ENCODE measurements at regions not wholly inside any gene's neighbourhood (a gene's known extent, or its start where the extent isn't known, plus 50 kb on each side); places are given as distances from the start of the nearest gene placed in this dataset.
A peak's percentile ranks its signal among the peaks of the same experiment; 100 is the strongest.
"Not testable (repeated sequence)": the region's sequence is repeated elsewhere in the genome, so short reads cannot be mapped to it uniquely, and the experiment has no call there.

DNA sequence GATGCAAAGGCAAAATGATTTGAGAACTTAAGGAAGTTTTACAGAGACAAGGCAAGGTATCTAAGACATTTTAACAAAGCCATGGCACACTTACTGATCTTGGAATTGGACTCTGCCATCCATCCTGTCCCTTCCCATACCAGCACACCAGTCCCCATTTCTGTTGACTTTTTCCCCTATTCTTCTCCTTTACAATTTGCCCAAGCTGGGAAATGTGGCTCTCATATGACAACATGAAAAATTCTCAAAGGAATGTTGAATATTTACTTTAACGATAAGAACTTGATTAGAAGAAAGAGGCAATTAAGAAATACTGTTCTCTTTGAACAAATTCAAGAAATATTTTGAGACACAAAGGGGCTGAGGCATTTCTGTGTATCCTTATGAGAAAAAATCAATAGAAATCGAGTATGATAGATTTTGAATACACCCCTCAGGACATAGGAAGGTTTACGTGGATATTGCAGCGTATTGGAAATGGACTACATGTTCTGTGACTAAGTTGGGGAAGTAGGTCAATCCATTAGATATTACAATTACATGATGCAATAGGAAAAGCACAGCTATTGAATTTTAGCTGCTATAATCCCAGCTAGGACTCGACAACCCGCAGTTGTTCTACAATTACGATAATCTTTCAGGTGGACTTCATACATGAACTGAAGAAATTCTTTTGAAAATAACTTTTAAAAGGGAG lies 201.6 kb downstream of the TRIB2 start:
- H3K27me3 ChIP-seq (ENCODE audit: control insufficient read depth, insufficient read depth, low read length): no peaks in the 10 kb centered on the region
- no peak for DNase-seq (ENCODE audit: low read depth in 4 of 6, low spot score in 6 of 6)
- H3K36me3 ChIP-seq (ENCODE audit: control insufficient read depth, insufficient read depth, low read length): no peaks in the 10 kb centered on the region
- H3K27ac ChIP-seq (ENCODE audit: low read depth, low read length): peak overlapping the region; percentile 59
- no peaks in the 10 kb centered on the region for H3K4me1 ChIP-seq (ENCODE audit: control insufficient read depth, insufficient read depth, low read length)
- H3K4me3 ChIP-seq (ENCODE audit: low read depth, low read length): no peak overlapping the region
- no peaks in the 10 kb centered on the region for H3K9me3 ChIP-seq (ENCODE audit: control insufficient read depth, insufficient read depth, low read length)
- WGBS (ENCODE audit: insufficient coverage): no CpG with 5 or more reads among the region's 7 CpGs

DNA sequence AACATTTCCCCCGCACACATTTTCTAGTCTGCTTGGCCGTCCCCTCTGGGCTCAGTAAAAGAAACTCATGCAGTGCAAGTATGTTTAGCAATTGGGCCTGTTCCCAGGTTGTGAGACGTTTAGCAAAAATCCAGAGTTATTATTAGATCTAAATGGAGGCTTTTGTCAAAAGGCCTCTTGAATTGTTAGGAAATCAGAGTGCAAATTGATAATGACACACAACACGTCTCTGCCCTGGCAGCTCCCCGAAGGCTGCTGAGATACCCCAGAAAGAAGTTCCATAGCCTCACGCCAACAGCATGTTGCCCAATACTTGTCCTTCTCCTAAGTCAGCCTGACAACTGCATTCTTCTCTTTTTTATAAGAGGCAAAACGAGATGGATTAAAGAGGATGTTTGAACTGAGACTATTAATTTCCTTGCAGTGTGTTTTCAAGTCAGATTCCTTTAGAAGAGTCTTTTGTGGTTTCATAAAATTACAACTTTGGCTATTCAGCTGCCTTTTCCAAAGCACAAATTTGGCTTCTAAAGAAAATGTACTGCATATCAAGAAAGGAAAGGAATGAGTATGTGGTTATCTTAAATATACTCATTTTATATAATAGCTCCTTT lies 202.2 kb downstream of the TRIB2 start:
- Histone ChIP-seq H3K9me3 (ENCODE audit: control insufficient read depth, insufficient read depth, low read length) (no peaks in the 10 kb centered on the region), H3K4me3 (ENCODE audit: low read depth, low read length) (no peak overlapping the region), H3K27ac (ENCODE audit: low read depth, low read length) (peak overlapping the region; percentile 59), H3K4me1 (ENCODE audit: control insufficient read depth, insufficient read depth, low read length) (no peaks in the 10 kb centered on the region), H3K27me3 (ENCODE audit: control insufficient read depth, insufficient read depth, low read length) (no peaks in the 10 kb centered on the region), H3K36me3 (ENCODE audit: control insufficient read depth, insufficient read depth, low read length) (no peaks in the 10 kb centered on the region)
- WGBS (ENCODE audit: insufficient coverage): 38% methylated on average over 2 of the region's 7 CpGs
- peak in 1 of 6 donors; percentile 67 for DNase-seq (ENCODE audit: low read depth in 4 of 6, low spot score in 6 of 6)

DNA sequence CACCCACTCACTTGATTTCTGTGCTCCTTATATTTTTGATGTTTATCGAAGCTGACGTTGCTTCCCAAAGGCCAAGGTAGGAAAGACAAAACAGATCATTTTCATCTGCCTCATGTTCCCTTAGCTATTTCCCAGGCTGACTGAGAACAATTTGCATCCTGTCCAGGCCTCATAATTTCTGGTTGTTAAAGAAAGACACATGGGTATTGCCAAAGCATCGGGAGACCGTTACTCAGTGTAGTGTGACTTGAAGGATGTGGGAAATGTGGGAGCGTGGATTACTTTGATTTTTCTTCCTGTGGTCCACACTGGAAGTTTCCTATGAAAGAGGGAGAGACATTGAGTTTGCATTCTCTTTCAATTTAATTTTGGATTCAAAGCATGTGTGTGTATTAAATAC lies 204.6 kb downstream of the TRIB2 start:
- DNase-seq (ENCODE audit: low read depth in 4 of 6, low spot score in 6 of 6): no peak
- 69% methylated on average over 4 of the region's 5 CpGs for WGBS (ENCODE audit: insufficient coverage)

DNA sequence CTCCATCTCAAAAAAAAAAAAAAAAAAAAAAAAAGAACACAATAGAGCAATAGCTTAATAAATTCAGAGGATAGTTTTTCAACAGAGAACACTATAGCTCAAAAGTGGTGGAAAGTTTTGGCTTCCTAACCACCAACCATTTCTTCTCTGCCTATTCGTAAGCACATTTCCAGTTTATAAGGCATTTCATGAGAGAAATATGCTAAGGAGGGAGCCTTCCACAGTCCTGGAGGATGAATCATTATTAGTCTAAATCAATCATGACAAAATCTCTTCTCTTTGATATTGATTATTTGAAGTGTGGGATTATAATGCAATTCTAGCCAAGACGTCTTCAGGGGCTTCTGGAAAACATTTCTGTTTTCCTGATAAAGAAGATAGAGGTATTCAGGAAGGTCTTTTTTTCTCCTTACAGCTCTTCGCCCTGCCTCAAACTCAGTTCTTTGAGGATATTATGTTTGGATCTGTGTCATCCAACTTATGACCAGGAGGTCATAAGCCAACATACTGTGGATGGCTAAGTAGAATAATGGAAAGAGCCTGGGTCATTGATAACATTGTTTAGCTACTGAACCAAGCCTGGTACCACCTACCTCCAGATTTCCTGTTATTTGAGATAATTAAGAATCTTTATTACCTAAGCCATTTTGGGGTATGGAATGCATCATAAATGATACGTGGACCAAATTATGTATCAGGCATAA lies 207.3 kb downstream of the TRIB2 start:
- Histone ChIP-seq H3K27me3 (ENCODE audit: control insufficient read depth, insufficient read depth, low read length) (no peaks in the 10 kb centered on the region), H3K36me3 (ENCODE audit: control insufficient read depth, insufficient read depth, low read length) (no peaks in the 10 kb centered on the region)
- WGBS (ENCODE audit: insufficient coverage): no CpG with 5 or more reads among the region's 4 CpGs

More for the DNA sequence above, 204.6 kb downstream of the TRIB2 start:
- H3K4me1 ChIP-seq (ENCODE audit: control insufficient read depth, insufficient read depth, low read length): no peaks in the 10 kb centered on the region
- no peaks in the 10 kb centered on the region for H3K36me3 ChIP-seq (ENCODE audit: control insufficient read depth, insufficient read depth, low read length)
- H3K27me3 ChIP-seq (ENCODE audit: control insufficient read depth, insufficient read depth, low read length): no peaks in the 10 kb centered on the region
- H3K9me3 ChIP-seq (ENCODE audit: control insufficient read depth, insufficient read depth, low read length): no peaks in the 10 kb centered on the region
- no peak overlapping the region for H3K4me3 ChIP-seq (ENCODE audit: low read depth, low read length)
- H3K27ac ChIP-seq (ENCODE audit: low read depth, low read length): no peak overlapping the region

DNA sequence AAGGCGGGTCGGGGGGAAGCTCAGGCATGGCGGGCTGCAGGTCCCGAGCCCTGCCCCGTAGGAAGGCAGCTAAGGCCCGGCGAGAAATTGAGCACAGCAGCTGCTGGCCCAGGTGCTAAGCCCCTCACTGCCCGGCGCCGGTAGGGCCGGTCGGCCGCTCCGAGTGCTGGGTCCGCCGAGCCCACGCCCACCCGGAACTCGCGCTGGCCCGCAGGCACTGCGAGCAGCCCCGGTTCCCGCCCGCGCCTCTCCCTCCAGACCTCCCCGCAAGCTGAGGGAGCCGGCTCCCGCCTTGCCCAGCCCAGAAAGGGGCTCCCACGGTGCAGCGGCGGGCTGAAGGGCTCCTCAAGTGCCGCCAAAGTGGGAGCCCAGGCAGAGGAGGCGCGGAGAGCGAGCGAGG lies 209.9 kb downstream of the TRIB2 start:
- DNase-seq (ENCODE audit: low read depth in 4 of 6, low spot score in 6 of 6); H3K9me3 ChIP-seq (ENCODE audit: control insufficient read depth, insufficient read depth, low read length); H3K36me3 ChIP-seq (ENCODE audit: control insufficient read depth, insufficient read depth, low read length); H3K4me3 ChIP-seq (ENCODE audit: low read depth, low read length); H3K27ac ChIP-seq (ENCODE audit: low read depth, low read length); H3K4me1 ChIP-seq (ENCODE audit: control insufficient read depth, insufficient read depth, low read length); H3K27me3 ChIP-seq (ENCODE audit: control insufficient read depth, insufficient read depth, low read length): not testable (repeated sequence)
- 99% methylated on average over 34 of the region's 37 CpGs for whole genome bisulfite sequencing (ENCODE audit: insufficient coverage)

More for the DNA sequence above, 207.3 kb downstream of the TRIB2 start:
- Histone ChIP-seq H3K9me3 (ENCODE audit: control insufficient read depth, insufficient read depth, low read length) (no peaks in the 10 kb centered on the region), H3K4me1 (ENCODE audit: control insufficient read depth, insufficient read depth, low read length) (no peaks in the 10 kb centered on the region), H3K27ac (ENCODE audit: low read depth, low read length) (no peak overlapping the region), H3K4me3 (ENCODE audit: low read depth, low read length) (no peak overlapping the region)
- DNase-seq (ENCODE audit: low read depth in 4 of 6, low spot score in 6 of 6): no peak

DNA sequence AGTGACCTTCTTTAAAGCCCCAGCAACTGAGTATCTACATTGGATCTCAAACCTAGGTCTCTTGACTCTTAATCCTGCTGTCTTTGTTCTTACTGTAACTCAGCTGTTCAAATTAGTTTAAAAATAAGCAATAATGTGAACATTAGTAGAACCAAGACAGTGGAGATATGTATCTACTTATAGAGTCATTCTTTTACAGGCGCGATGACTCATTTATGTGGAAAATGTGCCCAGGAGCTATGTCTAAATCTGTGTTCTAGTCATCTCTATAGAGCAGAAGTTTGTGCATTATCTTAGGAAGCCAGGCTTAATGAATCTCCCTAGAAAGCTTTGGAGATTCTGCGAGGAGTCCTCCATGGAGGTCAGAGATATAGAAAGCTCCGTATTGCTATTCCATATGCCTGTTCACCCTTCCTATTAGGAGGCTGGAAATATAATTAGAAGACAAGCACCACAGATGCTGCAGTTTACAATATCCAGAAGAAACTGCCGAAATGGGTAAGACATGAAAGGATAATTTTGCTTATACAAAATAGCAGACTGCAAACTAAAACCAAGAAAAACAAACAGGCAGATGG lies 211.6 kb downstream of the TRIB2 start:
- H3K4me3 ChIP-seq (ENCODE audit: low read depth, low read length): no peak overlapping the region
- H3K9me3 ChIP-seq (ENCODE audit: control insufficient read depth, insufficient read depth, low read length): no peaks in the 10 kb centered on the region
- DNase-seq (ENCODE audit: low read depth in 4 of 6, low spot score in 6 of 6): peak in 1 of 6 donors; percentile 64
- H3K4me1 ChIP-seq (ENCODE audit: control insufficient read depth, insufficient read depth, low read length): peaks cover 2% of the 10 kb centered on the region
- H3K27me3 ChIP-seq (ENCODE audit: control insufficient read depth, insufficient read depth, low read length): no peaks in the 10 kb centered on the region
- no peak overlapping the region for H3K27ac ChIP-seq (ENCODE audit: low read depth, low read length)
- no CpG with 5 or more reads among the region's 5 CpGs for WGBS (ENCODE audit: insufficient coverage)
- H3K36me3 ChIP-seq (ENCODE audit: control insufficient read depth, insufficient read depth, low read length): no peaks in the 10 kb centered on the region

DNA sequence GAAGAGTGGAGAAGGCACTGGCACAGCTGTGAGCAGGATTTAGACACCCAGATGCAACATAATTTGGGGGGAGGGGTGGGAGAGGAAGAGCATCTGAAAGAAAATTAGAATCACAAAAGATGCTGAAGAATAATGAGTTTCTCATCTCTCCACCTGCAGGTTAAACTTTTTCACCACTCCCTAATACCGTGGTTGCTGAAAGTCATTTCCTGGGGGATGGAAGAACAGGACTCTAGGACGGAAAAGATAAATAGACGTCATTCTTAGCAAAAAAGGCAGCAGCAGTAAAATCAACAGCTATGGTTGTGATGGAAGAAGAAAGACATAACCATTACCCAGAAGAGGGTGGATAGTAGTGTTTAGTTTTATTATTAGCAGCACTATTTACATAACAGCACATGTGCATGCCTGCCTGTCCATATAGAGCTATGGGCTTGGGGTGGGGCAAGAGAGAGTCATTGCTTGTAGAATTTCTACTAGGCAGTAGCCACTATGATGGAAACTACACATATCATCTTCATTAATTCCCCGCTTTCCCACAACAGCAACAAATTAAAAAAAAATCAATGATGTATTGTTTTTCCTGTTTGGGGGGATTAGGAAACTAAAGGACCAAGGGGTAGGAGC lies 212.2 kb downstream of the TRIB2 start:
- WGBS (ENCODE audit: insufficient coverage): no CpG with 5 or more reads among the region's 4 CpGs
- Histone ChIP-seq H3K36me3 (ENCODE audit: control insufficient read depth, insufficient read depth, low read length) (no peaks in the 10 kb centered on the region), H3K9me3 (ENCODE audit: control insufficient read depth, insufficient read depth, low read length) (no peaks in the 10 kb centered on the region), H3K4me3 (ENCODE audit: low read depth, low read length) (no peak overlapping the region), H3K27me3 (ENCODE audit: control insufficient read depth, insufficient read depth, low read length) (no peaks in the 10 kb centered on the region), H3K27ac (ENCODE audit: low read depth, low read length) (peak overlapping the region; percentile 2), H3K4me1 (ENCODE audit: control insufficient read depth, insufficient read depth, low read length) (peaks cover 2% of the 10 kb centered on the region)
- peak in 1 of 6 donors; percentile 52 for DNase-seq (ENCODE audit: low read depth in 4 of 6, low spot score in 6 of 6)

DNA sequence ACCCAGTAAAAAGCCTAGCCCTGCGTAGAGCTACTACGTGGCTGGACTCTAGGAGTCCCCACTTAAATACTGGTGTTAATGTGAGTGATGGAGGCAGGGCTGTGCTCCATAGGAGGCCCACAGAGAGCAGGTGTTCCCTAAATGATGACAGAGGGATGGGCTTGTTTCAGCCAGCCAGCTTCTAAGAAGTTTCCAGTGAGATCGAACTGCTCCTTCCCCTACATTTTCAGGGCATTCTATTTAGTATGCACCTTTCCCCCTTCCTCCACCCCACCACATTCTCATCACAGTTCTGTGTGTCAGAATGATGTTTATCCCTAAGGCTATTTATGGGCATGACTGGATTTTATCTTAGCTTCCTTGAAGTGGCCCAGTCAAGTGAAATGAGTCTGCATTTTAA lies 213.0 kb downstream of the TRIB2 start:
- no CpG with 5 or more reads among the region's 3 CpGs for WGBS (ENCODE audit: insufficient coverage)
- no peak for DNase-seq (ENCODE audit: low read depth in 4 of 6, low spot score in 6 of 6)
- no peaks in the 10 kb centered on the region for H3K9me3 ChIP-seq (ENCODE audit: control insufficient read depth, insufficient read depth, low read length)
- H3K4me3 ChIP-seq (ENCODE audit: low read depth, low read length): no peak overlapping the region
- H3K27ac ChIP-seq (ENCODE audit: low read depth, low read length): peak overlapping the region; percentile 2
- no peaks in the 10 kb centered on the region for H3K36me3 ChIP-seq (ENCODE audit: control insufficient read depth, insufficient read depth, low read length)
- H3K27me3 ChIP-seq (ENCODE audit: control insufficient read depth, insufficient read depth, low read length): no peaks in the 10 kb centered on the region
- peaks cover 2% of the 10 kb centered on the region for H3K4me1 ChIP-seq (ENCODE audit: control insufficient read depth, insufficient read depth, low read length)

DNA sequence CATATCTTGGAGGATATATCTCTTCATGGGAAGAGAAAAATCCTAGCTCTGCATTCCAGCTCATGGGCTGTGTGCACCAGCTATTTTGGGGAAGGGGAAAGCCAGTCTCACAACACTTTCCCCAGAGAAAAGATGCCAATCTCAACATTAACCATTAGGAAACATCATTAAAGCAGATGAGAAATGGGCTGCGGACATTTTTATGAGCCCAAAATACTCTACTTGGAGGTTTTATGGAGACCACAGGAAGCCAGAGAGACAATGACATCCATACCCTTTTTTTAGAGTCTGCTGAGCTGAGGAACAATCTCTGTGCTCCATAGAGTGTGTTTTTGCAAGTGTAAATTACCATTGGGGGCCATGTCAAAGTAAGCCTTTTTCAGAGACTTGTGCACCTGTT lies 213.7 kb downstream of the TRIB2 start:
- no peaks in the 10 kb centered on the region for H3K9me3 ChIP-seq (ENCODE audit: control insufficient read depth, insufficient read depth, low read length)
- WGBS (ENCODE audit: insufficient coverage): no CpG with 5 or more reads among the region's 1 CpG

More for the DNA sequence above, 213.7 kb downstream of the TRIB2 start:
- Histone ChIP-seq H3K27ac (ENCODE audit: low read depth, low read length) (no peak overlapping the region), H3K4me1 (ENCODE audit: control insufficient read depth, insufficient read depth, low read length) (peaks cover 2% of the 10 kb centered on the region), H3K4me3 (ENCODE audit: low read depth, low read length) (no peak overlapping the region), H3K27me3 (ENCODE audit: control insufficient read depth, insufficient read depth, low read length) (no peaks in the 10 kb centered on the region), H3K36me3 (ENCODE audit: control insufficient read depth, insufficient read depth, low read length) (no peaks in the 10 kb centered on the region)
- DNase-seq (ENCODE audit: low read depth in 4 of 6, low spot score in 6 of 6): no peak

All from spinal cord (tissue), 9 donors.